Astrocyte (in vitro differentiated cells and primary cell): ENCODE measurements at regions not wholly inside any gene's neighbourhood (a gene's known extent, or its start where the extent isn't known, plus 50 kb on each side); places are given as distances from the start of the nearest gene placed in this dataset.

Experiments used
- EZH2 ChIP-seq: IDR thresholded peaks from 2 replicates; pipeline ENCODE4 v1.6.1; 2012; ENCODE audit warnings: mild to moderate bottlenecking, low read length, inconsistent platforms; ENCODE audit not compliant: insufficient read depth
- TF ChIP-seq, protein P1 (sequence below): IDR thresholded peaks from 2 replicates; pipeline ENCODE4 v1.5.1; 2011; ENCODE audit warnings: low read depth, mild to moderate bottlenecking, inconsistent platforms, low read length, moderate library complexity; ENCODE audit not compliant: insufficient read depth

DNA sequence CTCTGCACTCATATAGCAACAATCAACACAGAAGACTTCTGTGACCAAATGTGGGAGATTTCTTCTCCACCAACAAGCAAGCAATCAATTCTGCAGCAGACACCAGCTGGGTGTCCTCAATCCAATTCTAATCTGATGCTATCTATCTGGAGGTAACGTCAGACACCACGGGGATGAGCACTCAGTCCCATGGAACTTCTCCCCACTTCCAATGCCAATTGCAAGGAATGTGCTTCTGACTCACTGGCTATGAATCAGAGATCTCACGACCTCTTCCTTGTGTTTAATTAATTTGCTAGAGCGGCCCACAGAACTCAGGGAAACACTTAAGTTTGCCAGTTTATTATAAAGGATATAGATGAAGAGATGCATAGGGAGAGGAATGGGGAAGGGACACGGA, 103.5 kb upstream of the SIRPG start:
- TF ChIP-seq, protein P1, sequence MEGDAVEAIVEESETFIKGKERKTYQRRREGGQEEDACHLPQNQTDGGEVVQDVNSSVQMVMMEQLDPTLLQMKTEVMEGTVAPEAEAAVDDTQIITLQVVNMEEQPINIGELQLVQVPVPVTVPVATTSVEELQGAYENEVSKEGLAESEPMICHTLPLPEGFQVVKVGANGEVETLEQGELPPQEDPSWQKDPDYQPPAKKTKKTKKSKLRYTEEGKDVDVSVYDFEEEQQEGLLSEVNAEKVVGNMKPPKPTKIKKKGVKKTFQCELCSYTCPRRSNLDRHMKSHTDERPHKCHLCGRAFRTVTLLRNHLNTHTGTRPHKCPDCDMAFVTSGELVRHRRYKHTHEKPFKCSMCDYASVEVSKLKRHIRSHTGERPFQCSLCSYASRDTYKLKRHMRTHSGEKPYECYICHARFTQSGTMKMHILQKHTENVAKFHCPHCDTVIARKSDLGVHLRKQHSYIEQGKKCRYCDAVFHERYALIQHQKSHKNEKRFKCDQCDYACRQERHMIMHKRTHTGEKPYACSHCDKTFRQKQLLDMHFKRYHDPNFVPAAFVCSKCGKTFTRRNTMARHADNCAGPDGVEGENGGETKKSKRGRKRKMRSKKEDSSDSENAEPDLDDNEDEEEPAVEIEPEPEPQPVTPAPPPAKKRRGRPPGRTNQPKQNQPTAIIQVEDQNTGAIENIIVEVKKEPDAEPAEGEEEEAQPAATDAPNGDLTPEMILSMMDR: no peak
- TF ChIP-seq EZH2: no peak
